Mesenchymal stem cell (in vitro differentiated cells and primary cell): ENCODE measurements at regions not wholly inside any gene's neighbourhood (a gene's known extent, or its start where the extent isn't known, plus 50 kb on each side); places are given as distances from the start of the nearest gene placed in this dataset.
"Not testable (repeated sequence)": the region's sequence is repeated elsewhere in the genome, so short reads cannot be mapped to it uniquely, and the experiment has no call there.

Source experiments
- DNase-seq: peaks from one replicate; pipeline ENCODE4 v3.0.0-alpha.2; 2013
- H2AFZ ChIP-seq: one replicate; pipeline ENCODE4 v1.6.1; 2013; ENCODE audit warnings: low read depth, mild to moderate bottlenecking, control low read depth, inconsistent platforms, low read length, moderate library complexity
- H2AK5ac ChIP-seq: 2 replicates; pipeline ENCODE4 v1.6.1; 2013; ENCODE audit warnings: low read length, moderate library complexity, mild to moderate bottlenecking, inconsistent platforms; ENCODE audit not compliant: severe bottlenecking
- H2BK120ac ChIP-seq: one replicate; pipeline ENCODE4 v1.6.1; 2013; ENCODE audit warnings: low read depth, mild to moderate bottlenecking, inconsistent platforms, low read length, moderate library complexity
- H2BK12ac ChIP-seq, 2 experiments: one replicate each; pipeline ENCODE4 v1.6.1; 2013; ENCODE audit warnings: inconsistent platforms in 2 of 2, low read length in 2 of 2, mild to moderate bottlenecking in 2 of 2, moderate library complexity in 2 of 2, control low read depth in 1 of 2
- H2BK15ac ChIP-seq: one replicate; pipeline ENCODE4 v1.6.1; 2013; ENCODE audit warnings: mild to moderate bottlenecking, low read depth, inconsistent platforms; ENCODE audit not compliant: poor library complexity, severe bottlenecking
- H2BK5ac ChIP-seq: 2 replicates; pipeline ENCODE4 v1.6.1; 2013; ENCODE audit warnings: low read depth, mild to moderate bottlenecking, low read length, control low read depth, inconsistent platforms; ENCODE audit not compliant: poor library complexity, severe bottlenecking
- H3K14ac ChIP-seq, 2 experiments: one replicate each; pipeline ENCODE4 v1.6.1; 2013; ENCODE audit warnings: inconsistent platforms in 2 of 2, low read length in 2 of 2, control low read depth in 1 of 2, mild to moderate bottlenecking in 1 of 2, moderate library complexity in 1 of 2
- H3K18ac ChIP-seq, 2 experiments: one replicate each; pipeline ENCODE4 v1.6.1; 2013; ENCODE audit warnings: inconsistent platforms in 2 of 2, low read length in 2 of 2, control low read depth in 1 of 2, low read depth in 1 of 2, mild to moderate bottlenecking in 1 of 2
- H3K23ac ChIP-seq, 2 experiments: one replicate each; pipeline ENCODE4 v1.6.1; 2013; ENCODE audit warnings: inconsistent platforms in 2 of 2, low read length in 2 of 2, mild to moderate bottlenecking in 2 of 2, moderate library complexity in 2 of 2, control low read depth in 1 of 2
- H3K27ac ChIP-seq: 2 replicates; pipeline ENCODE4 v1.5.1; 2013; ENCODE audit warnings: mild to moderate bottlenecking, moderate library complexity, low read length, control low read depth, inconsistent platforms; ENCODE audit not compliant: poor library complexity, severe bottlenecking
- H3K27me3 ChIP-seq, 2 experiments: 2 replicates each; pipeline versions ENCODE4 v1.6.1 to v1.7.0; 2013; ENCODE audit warnings: low read length in 2 of 2, mild to moderate bottlenecking in 2 of 2, moderate library complexity in 2 of 2, control low read depth in 1 of 2, inconsistent platforms in 1 of 2; ENCODE audit not compliant: control insufficient read depth in 1 of 2, insufficient read depth in 1 of 2
- H3K36me3 ChIP-seq, 2 experiments: 2 replicates each; pipeline versions ENCODE4 v1.6.1 to v1.7.0; 2013; ENCODE audit warnings: low read length in 2 of 2, control low read depth in 1 of 2, inconsistent platforms in 1 of 2, low read depth in 1 of 2, mild to moderate bottlenecking in 1 of 2; ENCODE audit not compliant: insufficient read depth in 2 of 2, control insufficient read depth in 1 of 2
- H3K4ac ChIP-seq, 2 experiments: one replicate each; pipeline ENCODE4 v1.6.1; 2013; ENCODE audit warnings: inconsistent platforms in 2 of 2, low read length in 2 of 2, mild to moderate bottlenecking in 2 of 2, moderate library complexity in 2 of 2, control low read depth in 1 of 2, low read depth in 1 of 2
- H3K4me1 ChIP-seq: 2 replicates; pipeline ENCODE4 v1.6.1; 2013; ENCODE audit warnings: low read depth, low read length, control low read depth; ENCODE audit not compliant: control insufficient read depth, insufficient read depth
- H3K4me2 ChIP-seq: 2 replicates; pipeline ENCODE4 v1.6.1; 2013; ENCODE audit warnings: low read length, mild to moderate bottlenecking, inconsistent platforms; ENCODE audit not compliant: poor library complexity, severe bottlenecking
- H3K4me3 ChIP-seq, 2 experiments: 2 replicates each; pipeline versions ENCODE4 v1.5.1 to v1.7.0; 2013; ENCODE audit warnings: low read length in 2 of 2, mild to moderate bottlenecking in 2 of 2, control low read depth in 1 of 2, low read depth in 1 of 2; ENCODE audit not compliant: insufficient read depth in 1 of 2
- H3K79me1 ChIP-seq: replicated peaks from 2 replicates; pipeline ENCODE4 v1.6.1; 2013; ENCODE audit warnings: mild to moderate bottlenecking, control low read depth, low read length, inconsistent platforms; ENCODE audit not compliant: poor library complexity, severe bottlenecking
- H3K9ac ChIP-seq: 2 replicates; pipeline ENCODE4 v1.7.0; 2013; ENCODE audit warnings: mild to moderate bottlenecking, low read length, moderate library complexity
- H3K9me3 ChIP-seq: 2 replicates; pipeline ENCODE4 v1.7.0; 2013; ENCODE audit warnings: mild to moderate bottlenecking, low read length; ENCODE audit not compliant: control insufficient read depth
- H4K8ac ChIP-seq: one replicate; pipeline ENCODE4 v1.6.1; 2013; ENCODE audit warnings: inconsistent platforms, mild to moderate bottlenecking, low read length, moderate library complexity
- H4K91ac ChIP-seq: one replicate; pipeline ENCODE4 v1.6.1; 2013; ENCODE audit warnings: mild to moderate bottlenecking, low read length, inconsistent platforms
- WGBS: methylation state at CpG from one replicate; pipeline ENCODE4 v1.1.7; 2013; ENCODE audit warnings: mixed read lengths; 5-methylcytosine and 5-hydroxymethylcytosine counted together

DNA sequence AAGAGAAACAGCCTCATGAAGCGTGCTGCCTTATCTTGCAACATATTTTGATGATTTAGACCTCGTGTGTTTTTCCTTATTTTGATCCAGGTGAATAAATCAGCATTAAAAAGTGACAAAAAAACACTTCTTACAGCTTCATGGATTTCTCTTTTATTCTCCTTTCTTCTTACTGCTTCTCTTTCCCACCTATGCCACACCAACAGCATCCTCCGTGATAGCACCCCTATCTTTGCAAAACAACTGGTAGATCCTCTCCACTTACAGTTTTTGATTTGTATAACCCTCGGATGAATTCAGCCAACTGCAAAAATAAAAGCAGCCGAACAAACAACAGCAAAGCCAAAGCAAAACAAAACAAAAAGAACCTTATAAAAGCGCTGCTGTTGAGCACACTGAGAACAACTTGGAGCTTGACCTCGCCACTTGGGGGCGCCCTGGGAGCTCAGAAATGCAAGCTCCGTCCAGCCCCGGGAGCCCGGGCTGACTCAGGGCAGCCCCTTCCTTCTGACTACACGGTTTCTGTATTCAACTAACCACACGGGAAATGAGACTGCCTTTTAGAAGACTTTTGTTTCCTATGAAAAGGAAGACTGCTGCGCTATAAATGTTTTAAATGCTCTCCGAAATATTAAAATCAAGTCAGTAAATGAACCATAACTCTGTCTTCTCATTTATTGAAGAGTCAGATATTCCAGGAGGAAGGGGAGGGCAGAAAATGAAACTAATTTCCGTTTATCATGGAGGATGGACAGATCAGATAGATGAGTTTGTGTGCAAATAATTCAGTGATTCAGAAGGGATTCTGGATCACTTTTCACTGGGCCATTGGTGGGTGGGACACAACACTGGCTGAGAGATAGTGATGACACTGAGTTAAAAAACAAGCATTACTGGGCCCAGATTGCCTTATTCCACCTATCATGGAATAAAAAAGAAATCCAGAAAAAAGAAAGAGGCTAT, 186.8 kb downstream of the ATP6V0E2 start:
- not testable (repeated sequence) for H4K8ac ChIP-seq, H2BK5ac ChIP-seq, H3K23ac ChIP-seq, H2AK5ac ChIP-seq, H3K18ac ChIP-seq, H4K91ac ChIP-seq, H3K79me1 ChIP-seq, H3K4me2 ChIP-seq, DNase-seq, H3K9ac ChIP-seq, H2AFZ ChIP-seq, H2BK12ac ChIP-seq, H3K27me3 ChIP-seq, H3K36me3 ChIP-seq, H3K14ac ChIP-seq, H3K4ac ChIP-seq, H3K4me3 ChIP-seq, H2BK120ac ChIP-seq, H2BK15ac ChIP-seq, H3K9me3 ChIP-seq, H3K27ac ChIP-seq, H3K4me1 ChIP-seq
- WGBS = 56% methylated on average over 2 of the region's 16 CpGs

DNA sequence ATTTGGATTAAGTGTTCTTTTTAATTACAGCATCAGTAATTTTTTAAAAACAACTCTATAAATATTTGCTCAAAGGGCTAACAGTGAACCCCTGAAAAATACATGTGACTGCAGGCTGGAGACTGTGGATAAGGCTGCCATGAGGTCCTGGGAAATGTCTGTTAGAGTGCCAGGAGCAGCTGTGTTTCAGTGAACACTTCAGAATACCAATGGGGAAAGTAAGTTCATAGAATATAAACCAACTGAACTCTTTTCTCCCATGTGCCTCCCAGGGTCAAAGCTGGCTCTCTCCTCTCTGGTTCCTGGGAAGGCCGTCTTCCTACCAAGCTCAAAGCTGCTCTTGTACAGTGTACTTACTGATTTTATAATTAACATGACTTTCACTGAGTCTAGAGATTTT, 189.4 kb downstream of the ATP6V0E2 start:
- H3K79me1 ChIP-seq = not testable (repeated sequence)

DNA sequence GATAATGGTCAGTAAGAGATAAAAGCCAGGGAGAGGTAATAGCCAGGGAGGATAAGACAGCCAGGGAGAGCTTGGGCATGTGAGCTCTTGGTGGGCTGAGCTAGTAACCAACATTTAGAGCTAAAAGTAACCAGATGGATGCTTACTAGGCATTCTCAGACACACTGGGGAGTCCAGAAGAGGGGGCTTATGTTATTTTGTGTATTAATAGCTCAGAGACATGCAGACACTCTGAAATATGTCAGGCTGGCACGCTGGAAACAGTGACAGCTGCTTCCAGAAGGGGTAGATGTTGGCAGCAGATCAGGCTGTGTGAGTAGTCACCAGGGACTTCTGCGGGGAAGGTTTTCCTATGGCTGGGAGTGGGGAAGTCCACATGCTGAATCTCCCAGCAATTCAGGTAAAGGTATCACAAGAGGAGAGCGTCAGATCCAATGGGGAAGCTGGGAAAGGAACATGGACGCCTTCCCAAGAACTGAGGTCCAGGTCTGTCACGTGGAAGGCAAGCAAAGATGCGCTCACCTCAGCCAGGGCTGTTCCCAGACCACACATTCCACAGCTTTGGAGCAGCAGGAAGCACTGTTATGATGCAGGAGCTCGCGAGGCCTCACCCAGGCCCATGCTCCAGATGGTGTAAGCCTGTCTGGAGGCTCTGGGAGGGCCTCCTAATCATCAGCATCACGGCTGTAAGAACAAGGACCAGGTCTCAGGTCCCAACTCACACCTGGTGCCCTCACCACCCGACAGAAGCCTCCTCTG, 196.0 kb downstream of the ATP6V0E2 start:
- H3K27me3 ChIP-seq, H3K4me2 ChIP-seq, H3K14ac ChIP-seq, H4K8ac ChIP-seq, H2AK5ac ChIP-seq, H2AFZ ChIP-seq, H3K9me3 ChIP-seq, H3K23ac ChIP-seq, H4K91ac ChIP-seq, H2BK5ac ChIP-seq, H2BK15ac ChIP-seq, H3K4me3 ChIP-seq, H3K18ac ChIP-seq, H3K4ac ChIP-seq, H3K36me3 ChIP-seq, H2BK12ac ChIP-seq, H3K4me1 ChIP-seq, H2BK120ac ChIP-seq, H3K27ac ChIP-seq, H3K79me1 ChIP-seq, H3K9ac ChIP-seq, DNase-seq: not testable (repeated sequence)
- WGBS = 65% methylated on average over 8 of the region's 10 CpGs

More for the DNA sequence above, 189.4 kb downstream of the ATP6V0E2 start:
- H4K8ac ChIP-seq, H3K36me3 ChIP-seq, H3K9ac ChIP-seq, DNase-seq, H3K4ac ChIP-seq, H2AFZ ChIP-seq, H3K27ac ChIP-seq, H3K4me1 ChIP-seq, H3K9me3 ChIP-seq, H4K91ac ChIP-seq, H3K27me3 ChIP-seq, H3K14ac ChIP-seq, H2BK12ac ChIP-seq, H2BK15ac ChIP-seq, H3K23ac ChIP-seq, H2AK5ac ChIP-seq, H3K18ac ChIP-seq, H2BK5ac ChIP-seq, H3K4me3 ChIP-seq, H2BK120ac ChIP-seq, H3K4me2 ChIP-seq: not testable (repeated sequence)
- no CpG with 5 or more reads among the region's 1 CpG for WGBS

DNA sequence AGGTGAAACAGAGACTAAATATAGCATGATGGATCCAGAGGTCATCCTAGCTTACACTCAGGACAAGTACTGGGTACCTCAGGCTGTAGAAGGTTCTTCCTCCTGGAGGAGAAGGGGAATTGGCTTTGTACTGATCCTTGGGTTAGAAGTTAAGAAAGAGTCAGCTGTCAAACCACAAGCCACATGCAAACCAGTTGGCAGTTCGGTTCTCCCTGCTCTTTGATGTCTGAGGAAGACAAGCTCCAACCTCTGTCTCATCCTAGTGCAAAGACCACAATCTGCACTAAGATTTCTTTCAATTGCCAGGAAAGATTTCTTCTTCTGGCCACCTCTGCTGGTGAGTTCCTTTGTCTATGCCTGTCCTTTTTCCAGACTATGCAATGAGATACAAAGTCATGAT, 203.8 kb downstream of the ATP6V0E2 start:
- not testable (repeated sequence) for H3K27me3 ChIP-seq, H3K36me3 ChIP-seq, H2BK15ac ChIP-seq, H3K79me1 ChIP-seq, H2BK12ac ChIP-seq, H4K8ac ChIP-seq, H3K4me2 ChIP-seq, H2AFZ ChIP-seq, H3K9ac ChIP-seq, H3K4me3 ChIP-seq, H4K91ac ChIP-seq, DNase-seq, H2BK5ac ChIP-seq, H3K4me1 ChIP-seq, H3K4ac ChIP-seq, H3K27ac ChIP-seq, H2BK120ac ChIP-seq, H2AK5ac ChIP-seq, H3K14ac ChIP-seq, H3K23ac ChIP-seq, H3K9me3 ChIP-seq, H3K18ac ChIP-seq
- whole genome bisulfite sequencing = 67% methylated on average over 1 of the region's 1 CpG
